ENCODE measurements at regions not wholly inside any gene's neighbourhood (a gene's known extent, or its start where the extent isn't known, plus 50 kb on each side); places are given as distances from the start of the nearest gene placed in this dataset.

GRCh38 chr13:31512331-31512730 is 227.0 kb upstream of the RXFP2 start:
- TF ChIP-seq CTCF (IDR thresholded peaks at IDR 0.05) = no peak
- TF ChIP-seq POLR2A (IDR thresholded peaks at IDR 0.05; ENCODE audit: low read length) = no peak
- no peak for TF ChIP-seq CEBPB (IDR thresholded peaks at IDR 0.05)
- no peak for TF ChIP-seq MAFK (IDR thresholded peaks at IDR 0.05; ENCODE audit: partially characterized antibody)
- TF ChIP-seq JUN (IDR thresholded peaks at IDR 0.05) = no peak
- TF ChIP-seq HMGXB4 (CRISPR knock-in tag; IDR thresholded peaks at IDR 0.05; ENCODE audit: borderline replicate concordance) = no peak
- TF ChIP-seq ELK1 (IDR thresholded peaks at IDR 0.05; ENCODE audit: low read depth, low read length) = no peak
- no peak for TF ChIP-seq MAX (IDR thresholded peaks at IDR 0.05)
- TF ChIP-seq SMC3 (IDR thresholded peaks at IDR 0.05) = no peak
- no peak for TF ChIP-seq CHD4 (IDR thresholded peaks at IDR 0.05; ENCODE audit: borderline replicate concordance)
- TF ChIP-seq RCOR1 (IDR thresholded peaks at IDR 0.05; ENCODE audit: low read depth, low read length) = no peak

Data from A549 (cell line).